CD14-positive monocyte (primary cell): ENCODE measurements at regions not wholly inside any gene's neighbourhood (a gene's known extent, or its start where the extent isn't known, plus 50 kb on each side); places are given as distances from the start of the nearest gene placed in this dataset.

Source experiments
- DNase-seq, 3 donors: peaks; one replicate each; pipeline ENCODE4 v3.0.0-alpha.2; 2011 to 2022
- H2AFZ ChIP-seq: 2 replicates; pipeline ENCODE4 v1.6.0; 2012; ENCODE audit warnings: mild to moderate bottlenecking, low read depth, low read length, inconsistent platforms; ENCODE audit not compliant: insufficient read depth, poor library complexity, severe bottlenecking
- H3K27ac ChIP-seq, 2 donors: 1 replicate in 1 of 2; 2 replicates in 1 of 2; pipeline ENCODE4 v1.5.1; 2012 to 2013; ENCODE audit warnings: low read length in 2 of 2, control low read depth in 1 of 2, inconsistent platforms in 1 of 2, low read depth in 1 of 2, mild to moderate bottlenecking in 1 of 2
- H3K27me3 ChIP-seq, 2 donors: one replicate each; pipeline versions ENCODE4 v1.6.0 to v1.6.1; 2011 to 2013; ENCODE audit warnings: low read length in 2 of 2; ENCODE audit not compliant: control insufficient read depth in 2 of 2, insufficient read depth in 2 of 2
- H3K36me3 ChIP-seq, 2 donors: replicated peaks in 1 of 2; 1 replicate in 1 of 2; 2 replicates in 1 of 2; pipeline versions ENCODE4 v1.5.1 to v1.6.1; 2012 to 2013; ENCODE audit warnings: low read length in 2 of 2, control low read depth in 1 of 2, inconsistent platforms in 1 of 2, mild to moderate bottlenecking in 1 of 2; ENCODE audit not compliant: insufficient read depth in 2 of 2, control insufficient read depth in 1 of 2
- H3K4me1 ChIP-seq, 2 donors: 1 replicate in 1 of 2; 2 replicates in 1 of 2; pipeline versions ENCODE4 v1.5.1 to v1.6.1; 2012 to 2013; ENCODE audit warnings: low read length in 2 of 2, control low read depth in 1 of 2, inconsistent platforms in 1 of 2, mild to moderate bottlenecking in 1 of 2, moderate library complexity in 1 of 2; ENCODE audit not compliant: insufficient read depth in 2 of 2, control insufficient read depth in 1 of 2
- H3K4me2 ChIP-seq: replicated peaks from 2 replicates; pipeline ENCODE3; 2012; ENCODE audit warnings: low read length, moderate library complexity, mild to moderate bottlenecking; ENCODE audit not compliant: poor library complexity, severe bottlenecking; ENCODE audit errors: extremely low read depth
- H3K4me3 ChIP-seq, 3 experiments: fragments of 200-600 bp in 1 of 3; sonication (generic) in 1 of 3; replicated peaks in 1 of 3; 1 replicate in 2 of 3; 2 replicates in 1 of 3; pipeline ENCODE4 v1.5.1; 2011 to 2013; ENCODE audit warnings: low read length in 3 of 3, mild to moderate bottlenecking in 3 of 3, control low read depth in 2 of 3, low read depth in 2 of 3, inconsistent platforms in 1 of 3, moderate library complexity in 1 of 3
- H3K79me2 ChIP-seq: 2 replicates; pipeline ENCODE4 v1.6.0; 2012; ENCODE audit warnings: mild to moderate bottlenecking, control low read depth, inconsistent platforms, low read length, moderate library complexity; ENCODE audit not compliant: insufficient read depth
- H3K9ac ChIP-seq: 2 replicates; pipeline ENCODE4 v1.6.0; 2017; ENCODE audit warnings: low read length, mild to moderate bottlenecking; ENCODE audit not compliant: insufficient read depth, poor library complexity, severe bottlenecking
- H3K9me3 ChIP-seq, 2 donors: replicated peaks in 1 of 2; 1 replicate in 1 of 2; 2 replicates in 1 of 2; pipeline versions ENCODE4 v1.5.1 to v1.6.1; 2012 to 2013; ENCODE audit warnings: low read length in 2 of 2, control low read depth in 1 of 2; ENCODE audit not compliant: control insufficient read depth in 1 of 2, insufficient read depth in 1 of 2
- H4K20me1 ChIP-seq: 2 replicates; pipeline ENCODE4 v1.6.0; 2012; ENCODE audit warnings: mild to moderate bottlenecking, low read length, control low read depth, moderate library complexity; ENCODE audit not compliant: insufficient read depth
- H3K27ac Mint-ChIP-seq, 7 donors: one replicate each; pipeline ENCODE4 v1.8.0; 2020; ENCODE audit warnings: mild to moderate bottlenecking in 7 of 7, mixed read lengths in 7 of 7, moderate library complexity in 6 of 7, inconsistent platforms in 2 of 7
- H3K27me3 Mint-ChIP-seq, 3 donors: one replicate each; pipeline ENCODE4 v1.8.0; 2021 to 2022; ENCODE audit warnings: low read depth in 3 of 3, mild to moderate bottlenecking in 3 of 3, mixed read lengths in 3 of 3, moderate library complexity in 3 of 3, inconsistent platforms in 1 of 3
- H3K36me3 Mint-ChIP-seq, 2 donors: one replicate each; pipeline ENCODE4 v1.8.0; 2020; ENCODE audit warnings: mixed read lengths in 2 of 2, inconsistent platforms in 1 of 2, mild to moderate bottlenecking in 1 of 2
- H3K4me1 Mint-ChIP-seq: one replicate; pipeline ENCODE4 v1.8.0; 2020; ENCODE audit warnings: mild to moderate bottlenecking, mixed read lengths
- H3K4me3 Mint-ChIP-seq, 2 donors: one replicate each; pipeline ENCODE4 v1.8.0; 2020; ENCODE audit warnings: mild to moderate bottlenecking in 2 of 2, mixed read lengths in 2 of 2, moderate library complexity in 1 of 2
- H3K9me3 Mint-ChIP-seq, 7 donors: one replicate each; pipeline ENCODE4 v1.8.0; 2020 to 2022; ENCODE audit warnings: mixed read lengths in 7 of 7, mild to moderate bottlenecking in 6 of 7, moderate library complexity in 6 of 7, inconsistent platforms in 2 of 7
- CTCF ChIP-seq: fragments of 200-600 bp; IDR thresholded peaks from one replicate; pipeline ENCODE4 v1.8.0; 2022; ENCODE audit warnings: antibody characterized with exemption, mild to moderate bottlenecking
- WGBS: methylation state at CpG from one replicate; pipeline ENCODE4 v1.1.5; 2013; ENCODE audit warnings: missing lambda C conversion rate; ENCODE audit not compliant: insufficient coverage; 5-methylcytosine and 5-hydroxymethylcytosine counted together
- intact Hi-C, 2 donors: fragments of 100-400 bp; cut with micrococcal nuclease; formaldehyde crosslinking; loops; one replicate each; pipeline versions ENCODE4 v1.15.0 to v1.15.1; 2023

GRCh38 chr10:88195841-88196240, 332.4 kb downstream of the PTEN start:
- H3K9ac ChIP-seq: no peak overlapping the region
- no peaks in the 10 kb centered on the region for H3K27me3 Mint-ChIP-seq
- WGBS: 100% methylated on average over 1 of the region's 2 CpGs
- intact Hi-C loops: no loop called here
- H3K36me3 Mint-ChIP-seq: no peaks in the 10 kb centered on the region
- H3K27ac Mint-ChIP-seq: no peak overlapping the region
- no peak overlapping the region for H2AFZ ChIP-seq
- no peaks in the 10 kb centered on the region for H3K79me2 ChIP-seq
- no peak for TF ChIP-seq CTCF
- H4K20me1 ChIP-seq: no peaks in the 10 kb centered on the region
- no peak overlapping the region for H3K4me3 Mint-ChIP-seq
- peaks cover 0 to 4% of the 10 kb centered on the region in 2 donors for H3K9me3 ChIP-seq
- no peaks in the 10 kb centered on the region for H3K36me3 ChIP-seq
- DNase-seq: no peak
- H3K4me3 ChIP-seq: no peak overlapping the region
- H3K4me1 ChIP-seq: no peaks in the 10 kb centered on the region
- H3K4me2 ChIP-seq: no peak overlapping the region
- H3K9me3 Mint-ChIP-seq: peaks cover 0 to 10% (median 4%) of the 10 kb centered on the region in 7 donors
- H3K4me1 Mint-ChIP-seq: peaks cover 9% of the 10 kb centered on the region
- H3K27ac ChIP-seq: no peak overlapping the region
- no peaks in the 10 kb centered on the region for H3K27me3 ChIP-seq

GRCh38 chr10:88196291-88196690, 332.9 kb downstream of the PTEN start:
- H3K4me1 ChIP-seq: no peaks in the 10 kb centered on the region
- H3K4me3 Mint-ChIP-seq: no peak overlapping the region
- no peak for DNase-seq
- no CpG with 5 or more reads among the region's 1 CpG for WGBS
- H3K36me3 Mint-ChIP-seq: no peaks in the 10 kb centered on the region
- H3K36me3 ChIP-seq: no peaks in the 10 kb centered on the region
- H3K27me3 ChIP-seq: no peaks in the 10 kb centered on the region
- no peak overlapping the region for H2AFZ ChIP-seq
- intact Hi-C loops: no loop called here
- H3K27ac Mint-ChIP-seq: no peak overlapping the region
- H3K27me3 Mint-ChIP-seq: no peaks in the 10 kb centered on the region
- H3K9me3 ChIP-seq: peaks cover 0 to 4% of the 10 kb centered on the region in 2 donors
- H3K4me1 Mint-ChIP-seq: peaks cover 9% of the 10 kb centered on the region
- no peaks in the 10 kb centered on the region for H4K20me1 ChIP-seq
- H3K4me2 ChIP-seq: no peak overlapping the region
- no peak overlapping the region for H3K4me3 ChIP-seq
- H3K9ac ChIP-seq: no peak overlapping the region
- H3K9me3 Mint-ChIP-seq: peaks cover 0 to 10% (median 4%) of the 10 kb centered on the region in 7 donors
- no peak overlapping the region for H3K27ac ChIP-seq
- no peak for TF ChIP-seq CTCF
- H3K79me2 ChIP-seq: no peaks in the 10 kb centered on the region
